ENCODE measurements at regions not wholly inside any gene's neighbourhood (a gene's known extent, or its start where the extent isn't known, plus 50 kb on each side); places are given as distances from the start of the nearest gene placed in this dataset.
"Not testable (repeated sequence)": the region's sequence is repeated elsewhere in the genome, so short reads cannot be mapped to it uniquely, and the experiment has no call there.

DNA sequence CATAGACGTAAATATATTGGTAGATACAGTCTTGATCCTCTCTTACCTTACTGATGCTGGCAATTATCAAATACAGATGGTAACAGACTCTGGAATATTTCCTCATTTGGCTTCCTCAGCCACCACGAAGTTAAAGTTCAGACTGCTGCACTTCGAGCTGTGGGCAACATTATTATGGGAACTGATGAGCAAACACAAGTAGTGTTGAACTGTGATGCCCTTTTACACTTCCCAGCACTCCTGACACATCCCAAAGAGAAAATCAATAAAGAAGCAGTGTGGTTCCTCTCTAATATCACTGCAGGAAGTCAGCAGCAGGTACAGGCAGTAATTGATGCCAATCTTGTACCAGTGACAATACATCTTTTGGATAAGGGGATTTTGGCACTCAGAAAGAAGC is 162.7 kb upstream of the NT5E start:
- Histone ChIP-seq H3K4me1 (replicated peaks in 1 of 2; ENCODE audit: control insufficient read depth in 2 of 2, insufficient read depth in 2 of 2, low read length in 2 of 2) (no peaks in the 10 kb centered on the region), H3K36me3 (ENCODE audit: control insufficient read depth, insufficient read depth, low read length) (no peaks in the 10 kb centered on the region), H3K4me2 (ENCODE audit: insufficient read depth, low read length) (no peak overlapping the region), H3K9me3 (replicated peaks; ENCODE audit: control insufficient read depth, insufficient read depth, low read depth, low read length) (no peaks in the 10 kb centered on the region), H3K9me1 (ENCODE audit: control insufficient read depth, insufficient read depth, low read length) (no peaks in the 10 kb centered on the region), H3K79me2 (ENCODE audit: control insufficient read depth, insufficient read depth, low read length) (no peaks in the 10 kb centered on the region), H3K27me3 (ENCODE audit: control insufficient read depth in 2 of 2, insufficient read depth in 2 of 2, low read length in 2 of 2) (no peaks in the 10 kb centered on the region), H3K27ac (ENCODE audit: extremely low read depth, low read depth, low read length) (no peak overlapping the region), H4K20me1 (replicated peaks; ENCODE audit: control insufficient read depth, insufficient read depth, low read length) (no peaks in the 10 kb centered on the region), H3K4me3 (no peak overlapping the region), H2AFZ (ENCODE audit: low read depth, low read length) (no peak overlapping the region), H3K9ac (ENCODE audit: insufficient read depth in 1 of 2, low read depth in 2 of 2, low read length in 2 of 2) (no peak overlapping the region)
- DNase-seq (ENCODE audit: extremely low read depth in 1 of 4, low spot score in 3 of 4): no peak
- 2% methylated on average over 3 of the region's 3 CpGs for WGBS (ENCODE audit: insufficient coverage, low coverage, missing lambda C conversion rate)
- ChIA-PET CTCF (ENCODE audit: low intra/inter-chr PET ratio) (no interaction called here), POLR2A (interaction anchor here (0.7 kb wide), 1 partner anchor 29 kb away, joined by 3 read pairs; no protein-coding TSS in a partner anchor)
- in situ Hi-C loops (cut with MboI) (no loop called here), intact Hi-C loops (cut with micrococcal nuclease) (no loop called here)
- TF ChIP-seq ZNF165 (CRISPR knock-in tag; IDR thresholded peaks at IDR 0.05; ENCODE audit: borderline replicate concordance) (no peak), TEAD1 (CRISPR knock-in tag; IDR thresholded peaks at IDR 0.05) (no peak), NR3C1 (CRISPR knock-in tag; IDR thresholded peaks at IDR 0.05) (no peak), NFXL1 (CRISPR knock-in tag; IDR thresholded peaks at IDR 0.05) (no peak), ZNF140 (CRISPR knock-in tag; IDR thresholded peaks at IDR 0.05) (no peak), ESRRA (IDR thresholded peaks at IDR 0.05; ENCODE audit: borderline replicate concordance, low read depth) (no peak)
- TF ChIP-seq, protein P1, sequence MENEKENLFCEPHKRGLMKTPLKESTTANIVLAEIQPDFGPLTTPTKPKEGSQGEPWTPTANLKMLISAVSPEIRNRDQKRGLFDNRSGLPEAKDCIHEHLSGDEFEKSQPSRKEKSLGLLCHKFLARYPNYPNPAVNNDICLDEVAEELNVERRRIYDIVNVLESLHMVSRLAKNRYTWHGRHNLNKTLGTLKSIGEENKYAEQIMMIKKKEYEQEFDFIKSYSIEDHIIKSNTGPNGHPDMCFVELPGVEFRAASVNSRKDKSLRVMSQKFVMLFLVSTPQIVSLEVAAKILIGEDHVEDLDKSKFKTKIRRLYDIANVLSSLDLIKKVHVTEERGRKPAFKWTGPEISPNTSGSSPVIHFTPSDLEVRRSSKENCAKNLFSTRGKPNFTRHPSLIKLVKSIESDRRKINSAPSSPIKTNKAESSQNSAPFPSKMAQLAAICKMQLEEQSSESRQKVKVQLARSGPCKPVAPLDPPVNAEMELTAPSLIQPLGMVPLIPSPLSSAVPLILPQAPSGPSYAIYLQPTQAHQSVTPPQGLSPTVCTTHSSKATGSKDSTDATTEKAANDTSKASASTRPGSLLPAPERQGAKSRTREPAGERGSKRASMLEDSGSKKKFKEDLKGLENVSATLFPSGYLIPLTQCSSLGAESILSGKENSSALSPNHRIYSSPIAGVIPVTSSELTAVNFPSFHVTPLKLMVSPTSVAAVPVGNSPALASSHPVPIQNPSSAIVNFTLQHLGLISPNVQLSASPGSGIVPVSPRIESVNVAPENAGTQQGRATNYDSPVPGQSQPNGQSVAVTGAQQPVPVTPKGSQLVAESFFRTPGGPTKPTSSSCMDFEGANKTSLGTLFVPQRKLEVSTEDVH (IDR thresholded peaks at IDR 0.05; ENCODE audit: low read depth, partially characterized antibody): no peak
- TF ChIP-seq, protein P2, sequence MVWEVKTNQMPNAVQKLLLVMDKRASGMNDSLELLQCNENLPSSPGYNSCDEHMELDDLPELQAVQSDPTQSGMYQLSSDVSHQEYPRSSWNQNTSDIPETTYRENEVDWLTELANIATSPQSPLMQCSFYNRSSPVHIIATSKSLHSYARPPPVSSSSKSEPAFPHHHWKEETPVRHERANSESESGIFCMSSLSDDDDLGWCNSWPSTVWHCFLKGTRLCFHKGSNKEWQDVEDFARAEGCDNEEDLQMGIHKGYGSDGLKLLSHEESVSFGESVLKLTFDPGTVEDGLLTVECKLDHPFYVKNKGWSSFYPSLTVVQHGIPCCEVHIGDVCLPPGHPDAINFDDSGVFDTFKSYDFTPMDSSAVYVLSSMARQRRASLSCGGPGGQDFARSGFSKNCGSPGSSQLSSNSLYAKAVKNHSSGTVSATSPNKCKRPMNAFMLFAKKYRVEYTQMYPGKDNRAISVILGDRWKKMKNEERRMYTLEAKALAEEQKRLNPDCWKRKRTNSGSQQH (CRISPR knock-in tag; IDR thresholded peaks at IDR 0.05): no peak
- FAIRE-seq: no peak
- ATAC-seq: no peak
- no TSS peak for BruUV-seq (replicated peaks)

DNA sequence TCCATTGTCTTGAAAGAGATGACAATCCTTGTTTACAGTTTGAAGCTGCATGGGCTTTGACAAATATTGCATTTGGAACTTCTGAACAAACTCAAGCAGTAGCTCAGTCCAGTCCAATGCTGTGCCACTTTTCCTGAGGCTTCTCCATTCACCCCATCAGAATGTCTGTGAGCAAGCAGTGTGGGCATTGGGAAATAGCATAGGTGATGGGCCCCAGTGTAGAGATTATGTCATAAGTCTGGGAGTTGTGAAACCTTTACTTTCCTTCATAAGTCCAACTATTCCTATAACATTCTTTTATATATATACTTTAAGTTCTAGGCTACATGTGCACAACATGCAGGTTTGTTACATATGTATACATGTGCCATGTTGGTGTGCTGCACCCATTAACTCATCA is 163.4 kb upstream of the NT5E start:
- H3K9ac ChIP-seq (ENCODE audit: insufficient read depth in 1 of 2, low read depth in 2 of 2, low read length in 2 of 2); H4K20me1 ChIP-seq (replicated peaks; ENCODE audit: control insufficient read depth, insufficient read depth, low read length); POLR2A ChIA-PET; H3K9me1 ChIP-seq (ENCODE audit: control insufficient read depth, insufficient read depth, low read length); H3K4me3 ChIP-seq; intact Hi-C loops (cut with micrococcal nuclease); H3K4me1 ChIP-seq (replicated peaks in 1 of 2; ENCODE audit: control insufficient read depth in 2 of 2, insufficient read depth in 2 of 2, low read length in 2 of 2); H3K27ac ChIP-seq (ENCODE audit: extremely low read depth, low read depth, low read length); H3K9me3 ChIP-seq (replicated peaks; ENCODE audit: control insufficient read depth, insufficient read depth, low read depth, low read length); BruUV-seq (replicated peaks); DNase-seq (ENCODE audit: extremely low read depth in 1 of 4, low spot score in 3 of 4); H3K4me2 ChIP-seq (ENCODE audit: insufficient read depth, low read length); H2AFZ ChIP-seq (ENCODE audit: low read depth, low read length); H3K27me3 ChIP-seq (ENCODE audit: control insufficient read depth in 2 of 2, insufficient read depth in 2 of 2, low read length in 2 of 2); H3K79me2 ChIP-seq (ENCODE audit: control insufficient read depth, insufficient read depth, low read length); H3K36me3 ChIP-seq (ENCODE audit: control insufficient read depth, insufficient read depth, low read length); FAIRE-seq; ATAC-seq; in situ Hi-C loops (cut with MboI); CTCF ChIA-PET (ENCODE audit: low intra/inter-chr PET ratio): not testable (repeated sequence)

All from K562 (cell line).